ENCODE measurements at regions not wholly inside any gene's neighbourhood (a gene's known extent, or its start where the extent isn't known, plus 50 kb on each side); places are given as distances from the start of the nearest gene placed in this dataset.

DNA sequence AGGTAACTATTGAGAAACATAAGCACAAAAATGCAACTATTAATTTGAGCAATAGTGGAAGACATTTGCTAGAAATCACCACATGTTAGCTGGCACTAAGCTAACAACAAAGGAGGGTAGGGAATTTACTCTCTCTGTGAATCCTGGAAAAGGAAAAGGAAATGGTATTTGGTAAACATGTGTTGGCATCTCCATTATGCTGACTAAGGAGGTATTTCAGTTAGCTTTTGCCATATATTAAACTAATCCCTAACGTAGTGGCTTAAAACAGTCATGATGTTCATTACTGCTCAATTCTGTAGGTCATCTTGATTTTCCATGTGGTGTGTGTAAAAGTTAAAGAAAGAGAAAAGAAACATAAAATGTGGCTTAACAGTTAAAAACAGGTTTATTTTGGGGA, 1686.5 kb upstream of the PCDH7 start:
- Histone ChIP-seq H4K20me1 (ENCODE audit: control insufficient read depth, insufficient read depth) (no peaks in the 10 kb centered on the region), H3K9me3 (replicated peaks; ENCODE audit: control insufficient read depth, insufficient read depth, low read length) (no peaks in the 10 kb centered on the region), H3K79me2 (ENCODE audit: control insufficient read depth, insufficient read depth, low read length) (no peaks in the 10 kb centered on the region), H2AFZ (ENCODE audit: control insufficient read depth, low read depth, low read length) (no peak overlapping the region), H3K36me3 (ENCODE audit: control insufficient read depth in 2 of 2, insufficient read depth in 2 of 2, low read length in 1 of 2) (no peaks in the 10 kb centered on the region), H3K4me2 (ENCODE audit: control insufficient read depth, insufficient read depth) (no peak overlapping the region), H3K4me1 (ENCODE audit: control insufficient read depth, insufficient read depth, low read length) (no peaks in the 10 kb centered on the region), H3K27me3 (replicated peaks in 1 of 2; ENCODE audit: control insufficient read depth in 2 of 2, insufficient read depth in 2 of 2, low read length in 1 of 2) (no peaks in the 10 kb centered on the region), H3K4me3 (no peak overlapping the region), H3K27ac (ENCODE audit: control insufficient read depth, insufficient read depth) (no peak overlapping the region), H3K9ac (ENCODE audit: control insufficient read depth, insufficient read depth, low read length) (no peak overlapping the region)
- FAIRE-seq (no peak), DNase-seq (ENCODE audit: low read depth, low spot score) (no peak), ATAC-seq (no peak)
- ChIA-PET CTCF (no interaction called here), RAD21 (ENCODE audit: unreplicated experiment) (no interaction called here), POLR2A (no interaction called here), SMC1A (ENCODE audit: uncharacterized antibody, unreplicated experiment) (no interaction called here)
- no peak for TF ChIP-seq RELA (IDR thresholded peaks at IDR 0.05; ENCODE audit: borderline replicate concordance, partially characterized antibody)
- TF ChIP-seq SUZ12 (IDR thresholded peaks at IDR 0.05; ENCODE audit: unreplicated experiment) = no peak
- no peak for TF ChIP-seq RUNX3 (IDR thresholded peaks at IDR 0.05; ENCODE audit: low read length)
- TF ChIP-seq HDAC2 (IDR thresholded peaks at IDR 0.05) = no peak
- TF ChIP-seq NRF1 (conservative IDR thresholded peaks at IDR 0.05; ENCODE audit: low read depth, low read length) = no peak
- no peak for TF ChIP-seq LARP7 (IDR thresholded peaks at IDR 0.05)
- TF ChIP-seq, protein P1, sequence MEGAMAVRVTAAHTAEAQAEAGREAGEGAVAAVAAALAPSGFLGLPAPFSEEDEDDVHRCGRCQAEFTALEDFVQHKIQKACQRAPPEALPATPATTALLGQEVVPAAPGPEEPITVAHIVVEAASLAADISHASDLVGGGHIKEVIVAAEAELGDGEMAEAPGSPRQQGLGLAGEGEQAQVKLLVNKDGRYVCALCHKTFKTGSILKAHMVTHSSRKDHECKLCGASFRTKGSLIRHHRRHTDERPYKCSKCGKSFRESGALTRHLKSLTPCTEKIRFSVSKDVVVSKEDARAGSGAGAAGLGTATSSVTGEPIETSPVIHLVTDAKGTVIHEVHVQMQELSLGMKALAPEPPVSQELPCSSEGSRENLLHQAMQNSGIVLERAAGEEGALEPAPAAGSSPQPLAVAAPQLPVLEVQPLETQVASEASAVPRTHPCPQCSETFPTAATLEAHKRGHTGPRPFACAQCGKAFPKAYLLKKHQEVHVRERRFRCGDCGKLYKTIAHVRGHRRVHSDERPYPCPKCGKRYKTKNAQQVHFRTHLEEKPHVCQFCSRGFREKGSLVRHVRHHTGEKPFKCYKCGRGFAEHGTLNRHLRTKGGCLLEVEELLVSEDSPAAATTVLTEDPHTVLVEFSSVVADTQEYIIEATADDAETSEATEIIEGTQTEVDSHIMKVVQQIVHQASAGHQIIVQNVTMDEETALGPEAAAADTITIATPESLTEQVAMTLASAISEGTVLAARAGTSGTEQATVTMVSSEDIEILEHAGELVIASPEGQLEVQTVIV (IDR thresholded peaks at IDR 0.05; ENCODE audit: borderline replicate concordance, partially characterized antibody) = no peak
- no peak for TF ChIP-seq ZNF274 (IDR thresholded peaks at IDR 0.05; ENCODE audit: insufficient read depth, insufficient read length)
- no peak for TF ChIP-seq CHD4 (IDR thresholded peaks at IDR 0.05)
- in situ Hi-C loops (cut with MboI) = no loop called here
- no TSS peak for BruUV-seq (replicated peaks)
- intact Hi-C loops (cut with micrococcal nuclease; ENCODE audit: unreplicated experiment) = no loop called here
- WGBS (ENCODE audit: insufficient coverage, insufficient replicate concordance, low lambda C conversion rate, missing lambda C conversion rate) = 0% methylated on average over 1 of the region's 1 CpG

Measured in GM12878 (cell line).